OCI-LY7 (cell line): ENCODE measurements at regions not wholly inside any gene's neighbourhood (a gene's known extent, or its start where the extent isn't known, plus 50 kb on each side); places are given as distances from the start of the nearest gene placed in this dataset.

Source experiments
- BruUV-seq: library from RNA; stranded (reverse); fragments of 400-500 nt; replicated peaks from 2 replicates; lab custom pipeline; 2021; lab: Mats Ljungman, UMichigan
- CTCF ChIA-PET: fragments of 300-600 bp; sonication (Branson Sonifier 250); formaldehyde crosslinking; loops from one replicate; lab custom pipeline; 2022; ENCODE audit warnings: antibody characterized with exemption; ENCODE audit not compliant: unreplicated experiment; lab: Charles Lee
- POLR2A ChIA-PET: fragments of 300-600 bp; sonication (Branson Sonifier 250); formaldehyde crosslinking; loops from one replicate; lab custom pipeline; 2022; ENCODE audit warnings: antibody characterized with exemption; lab: Charles Lee
- DNase-seq: peaks from one replicate; pipeline ENCODE4 v3.0.0-alpha.2; 2015; ENCODE audit warnings: low spot score
- H2AFZ ChIP-seq: fragments of 200-600 bp; sonication (generic), shearing (Covaris generic); 2 replicates; pipeline ENCODE4 v1.6.1; 2014; ENCODE audit warnings: mild to moderate bottlenecking, antibody characterized with exemption, low read length, moderate library complexity
- H3K27ac ChIP-seq: fragments of 200-600 bp; sonication (generic); 2 replicates; pipeline ENCODE4 v1.5.1; 2014; ENCODE audit warnings: mixed run types, low read depth, mild to moderate bottlenecking, moderate library complexity, low read length, inconsistent platforms; ENCODE audit not compliant: poor library complexity, severe bottlenecking
- H3K36me3 ChIP-seq: fragments of 200-600 bp; sonication (generic); 2 replicates; pipeline ENCODE4 v1.6.1; 2014; ENCODE audit warnings: mild to moderate bottlenecking, antibody characterized with exemption, low read length, moderate library complexity, mixed read lengths; ENCODE audit not compliant: insufficient read depth
- H3K4me1 ChIP-seq: fragments of 200-600 bp; sonication (generic); 2 replicates; pipeline ENCODE4 v1.5.1; 2014; ENCODE audit warnings: mild to moderate bottlenecking, low read length; ENCODE audit not compliant: insufficient read depth, poor library complexity, severe bottlenecking
- H3K4me2 ChIP-seq: fragments of 200-600 bp; sonication (generic); 2 replicates; pipeline ENCODE4 v1.6.1; 2014; ENCODE audit warnings: mild to moderate bottlenecking, low read length
- H3K4me3 ChIP-seq: fragments of 200-600 bp; sonication (generic); 2 replicates; pipeline ENCODE4 v1.5.1; 2014; ENCODE audit warnings: mild to moderate bottlenecking, low read depth, low read length; ENCODE audit not compliant: poor library complexity, severe bottlenecking
- H3K79me2 ChIP-seq: fragments of 200-600 bp; sonication (generic); 2 replicates; pipeline ENCODE4 v1.6.1; 2016; ENCODE audit warnings: low read depth, mild to moderate bottlenecking, low read length, moderate library complexity, mixed read lengths; ENCODE audit not compliant: insufficient read depth
- H3K9me2 ChIP-seq: fragments of 200-600 bp; sonication (generic); 2 replicates; pipeline ENCODE4 v1.6.1; 2016; ENCODE audit warnings: mild to moderate bottlenecking, low read length, mixed read lengths; ENCODE audit not compliant: insufficient read depth
- H3K9me3 ChIP-seq: fragments of 200-600 bp; sonication (generic); 2 replicates; pipeline ENCODE4 v1.6.1; 2014; ENCODE audit warnings: mild to moderate bottlenecking, mixed run types, low read length, mixed read lengths
- H4K20me1 ChIP-seq: fragments of 200-600 bp; sonication (generic); 2 replicates; pipeline ENCODE4 v1.6.1; 2014; ENCODE audit warnings: mild to moderate bottlenecking, antibody characterized with exemption, low read length, moderate library complexity, mixed read lengths; ENCODE audit not compliant: insufficient read depth
- CTCF ChIP-seq: fragments of 200-600 bp; sonication (generic); conservative IDR thresholded peaks from 2 replicates; pipeline ENCODE4 v1.5.1; 2014; ENCODE audit warnings: mild to moderate bottlenecking, antibody characterized with exemption, low read length, moderate library complexity, mixed read lengths
- EZH2phosphoT487 ChIP-seq: fragments of 200-600 bp; sonication (generic); IDR thresholded peaks from 2 replicates; pipeline ENCODE4 v1.6.1; 2018; ENCODE audit warnings: low read depth, borderline replicate concordance, mild to moderate bottlenecking, mixed run types, antibody characterized with exemption, low read length, moderate library complexity, mixed read lengths
- intact Hi-C: fragments of 100-400 bp; cut with micrococcal nuclease; formaldehyde crosslinking; loops from one replicate; pipeline ENCODE4 v1.10.0; 2022; ENCODE audit not compliant: unreplicated experiment

- ChIA-PET POLR2A (interaction anchor here (0.7 kb wide), 1 partner anchor 50 kb away, joined by 4 read pairs; no protein-coding TSS in a partner anchor), CTCF (interaction anchor here (0.9 to 1.0 kb wide), 2 partner anchors 11 to 221 kb away, joined by 3 to 4 read pairs; no protein-coding TSS in a partner anchor)
- no peaks in the 10 kb centered on the region for H3K36me3 ChIP-seq
- BruUV-seq, result no TSS peak
- intact Hi-C loops, result no loop called here
- no peak overlapping the region for H3K4me3 ChIP-seq
- no peak overlapping the region for H3K4me2 ChIP-seq
- DNase-seq, result no peak
- H3K9me3 ChIP-seq, result no peaks in the 10 kb centered on the region
- H3K4me1 ChIP-seq, result peaks cover 18% of the 10 kb centered on the region
- no peak overlapping the region for H2AFZ ChIP-seq
- H3K79me2 ChIP-seq, result no peaks in the 10 kb centered on the region
- H3K9me2 ChIP-seq, result no peaks in the 10 kb centered on the region
- H3K27ac ChIP-seq, result no peak overlapping the region
- TF ChIP-seq EZH2phosphoT487, result no peak
- H4K20me1 ChIP-seq, result no peaks in the 10 kb centered on the region
Observed at GRCh38 chr3:194009019-194009418, 126.9 kb upstream of the HES1 start.

DNA sequence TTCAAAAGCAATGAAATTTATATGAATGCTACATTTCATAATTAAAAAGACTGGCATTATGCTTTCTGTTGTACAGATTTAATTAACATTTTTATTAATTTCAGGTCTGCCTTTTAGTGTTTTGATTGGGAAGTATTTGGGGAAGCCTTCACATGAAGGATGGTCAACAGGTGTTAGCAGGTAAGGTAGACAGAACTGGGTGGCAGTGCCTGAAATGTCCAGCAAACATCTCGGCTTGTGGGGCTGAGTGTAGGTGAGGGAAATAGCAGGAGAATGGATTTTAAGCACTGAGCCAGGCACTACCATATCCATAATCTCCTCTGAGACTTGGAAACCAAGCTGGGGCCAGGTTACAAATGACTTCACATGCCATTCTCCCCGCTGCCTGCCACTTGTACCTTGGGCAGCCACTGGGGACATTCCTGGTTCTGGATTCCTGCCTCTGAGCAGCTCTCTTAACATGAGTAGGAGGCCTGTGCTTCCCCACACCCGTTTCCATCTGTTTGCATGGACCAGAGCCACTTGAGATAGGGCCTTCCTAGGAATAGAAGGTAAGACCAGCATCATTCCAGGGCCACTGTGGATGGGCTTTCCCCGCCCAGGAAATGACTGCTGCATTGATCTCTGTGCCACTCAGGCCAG, 125.9 kb upstream of the HES1 start:
- ChIA-PET POLR2A (interaction anchor here (0.6 kb wide), 1 partner anchor 398 kb away, joined by 3 read pairs; no protein-coding TSS in a partner anchor), CTCF (interaction anchor here (0.9 kb wide), 1 partner anchor 222 kb away, joined by 3 read pairs; no protein-coding TSS in a partner anchor)
- Histone ChIP-seq H3K4me3 (no peak overlapping the region), H3K27ac (no peak overlapping the region), H3K9me3 (no peaks in the 10 kb centered on the region), H3K4me2 (no peak overlapping the region), H3K9me2 (no peaks in the 10 kb centered on the region), H3K36me3 (no peaks in the 10 kb centered on the region), H2AFZ (no peak overlapping the region), H4K20me1 (no peaks in the 10 kb centered on the region), H3K79me2 (no peaks in the 10 kb centered on the region), H3K4me1 (peaks cover 10% of the 10 kb centered on the region)
- DNase-seq, result no peak
- no TSS peak for BruUV-seq
- no peak for TF ChIP-seq EZH2phosphoT487
- no peak for TF ChIP-seq CTCF
- intact Hi-C loops, result no loop called here

DNA sequence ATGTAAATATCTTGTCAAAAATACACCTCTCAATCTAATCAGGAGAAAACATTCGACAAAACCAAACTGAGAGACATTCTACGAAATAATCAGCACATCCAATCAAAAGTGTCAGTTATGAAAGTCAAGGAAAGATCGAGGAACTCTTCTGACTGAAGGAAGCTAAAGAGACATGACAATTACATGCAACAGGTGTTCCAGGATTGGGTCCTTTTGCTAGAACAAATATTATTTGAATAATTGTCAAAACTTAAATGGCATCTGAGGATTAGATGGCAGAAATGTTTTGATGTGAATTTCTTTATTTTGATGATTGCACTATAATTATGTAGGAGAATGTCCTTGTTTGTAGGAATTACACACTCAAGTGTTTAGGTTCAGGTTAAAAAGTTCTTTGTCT, 124.1 kb upstream of the HES1 start:
- intact Hi-C loops, result no loop called here
- CTCF ChIA-PET, result no interaction called here
- TF ChIP-seq EZH2phosphoT487 (no peak), CTCF (no peak)

More for the DNA sequence above, 124.1 kb upstream of the HES1 start:
- Histone ChIP-seq H4K20me1 (no peaks in the 10 kb centered on the region), H3K4me3 (no peak overlapping the region), H3K27ac (no peak overlapping the region), H3K4me1 (no peaks in the 10 kb centered on the region), H3K79me2 (no peaks in the 10 kb centered on the region), H3K9me2 (no peaks in the 10 kb centered on the region), H3K36me3 (no peaks in the 10 kb centered on the region), H3K9me3 (no peaks in the 10 kb centered on the region), H3K4me2 (no peak overlapping the region), H2AFZ (no peak overlapping the region)
- POLR2A ChIA-PET, result interaction anchor here (0.7 to 1.6 kb wide), 4 partner anchors 83 to 203 kb away, joined by 3 to 4 read pairs (median 4); no protein-coding TSS in a partner anchor
- BruUV-seq, result no TSS peak
- DNase-seq, result no peak
